Naive thymus-derived CD8-positive, alpha-beta T cell (primary cell): ENCODE measurements at regions not wholly inside any gene's neighbourhood (a gene's known extent, or its start where the extent isn't known, plus 50 kb on each side); places are given as distances from the start of the nearest gene placed in this dataset.

ENCODE experiments used
- ATAC-seq, 2 donors: fragments of 150-1000 bp; cut with Tn5 transposase in 1 of 2; sonication (Bioruptor Pico), chemical (Tn5 transposase) in 1 of 2; 1 replicate in 1 of 2; 2 replicates in 1 of 2; pipeline ENCODE4 v1.10.0; 2021; ENCODE audit warnings: mild to moderate bottlenecking in 2 of 2, moderate library complexity in 2 of 2
- POLR2A ChIA-PET: fragments of 350-600 bp; sonication (Branson Sonifier 250); formaldehyde crosslinking; loops from one replicate; lab custom pipeline; 2021; ENCODE audit warnings: antibody characterized with exemption; lab: Charles Lee
- DNase-seq, 10 donors: peaks; one replicate each; pipeline versions ENCODE4 v3.0.0 to v3.0.0-alpha.2; 2020 to 2022
- H3K27ac Mint-ChIP-seq, 10 donors: one replicate each; pipeline ENCODE4 v1.8.0; 2020 to 2022; ENCODE audit warnings: mild to moderate bottlenecking in 10 of 10, mixed read lengths in 10 of 10, moderate library complexity in 4 of 10, inconsistent platforms in 1 of 10
- H3K27me3 Mint-ChIP-seq, 5 donors: one replicate each; pipeline ENCODE4 v1.8.0; 2021 to 2022; ENCODE audit warnings: mixed read lengths in 5 of 5
- H3K36me3 Mint-ChIP-seq, 3 donors: one replicate each; pipeline ENCODE4 v1.8.0; 2020 to 2022; ENCODE audit warnings: mixed read lengths in 3 of 3, mild to moderate bottlenecking in 2 of 3, inconsistent platforms in 1 of 3
- H3K4me1 Mint-ChIP-seq, 4 donors: one replicate each; pipeline ENCODE4 v1.8.0; 2021 to 2022; ENCODE audit warnings: mixed read lengths in 4 of 4
- H3K4me3 Mint-ChIP-seq, 10 donors: one replicate each; pipeline ENCODE4 v1.8.0; 2020 to 2022; ENCODE audit warnings: mild to moderate bottlenecking in 10 of 10, mixed read lengths in 10 of 10, moderate library complexity in 6 of 10, inconsistent platforms in 1 of 10
- H3K9me3 Mint-ChIP-seq, 9 donors: one replicate each; pipeline ENCODE4 v1.8.0; 2020 to 2022; ENCODE audit warnings: mixed read lengths in 9 of 9, mild to moderate bottlenecking in 3 of 9, inconsistent platforms in 1 of 9, moderate library complexity in 1 of 9

DNA sequence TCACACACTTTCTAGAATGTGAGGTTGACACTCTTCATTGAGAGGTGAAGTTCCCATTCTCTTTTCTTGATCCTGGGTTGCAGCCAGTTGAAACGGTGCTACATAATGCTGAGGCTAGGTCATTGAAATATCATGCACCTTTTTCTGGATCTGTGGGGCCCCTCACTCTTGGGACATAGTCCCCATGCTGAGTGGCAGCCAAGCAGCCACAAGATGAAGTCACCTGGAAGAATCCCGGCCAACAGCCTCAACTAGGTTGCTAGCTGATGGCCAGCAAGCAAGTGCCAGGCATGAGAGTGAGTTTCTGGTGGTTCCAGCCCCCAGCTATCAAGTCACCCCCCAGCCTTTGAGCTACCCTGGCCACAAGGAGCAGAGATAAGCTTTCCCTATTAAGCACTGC is 148.5 kb upstream of the TSHZ3 start:
- Mint-ChIP-seq H3K9me3 (no peaks in the 10 kb centered on the region), H3K27ac (no peak overlapping the region), H3K36me3 (no peaks in the 10 kb centered on the region), H3K4me1 (no peaks in the 10 kb centered on the region), H3K27me3 (peaks cover 0 to 18% (median 3%) of the 10 kb centered on the region in 5 donors), H3K4me3 (no peak overlapping the region)
- no peak for DNase-seq
- no peak for ATAC-seq
- POLR2A ChIA-PET, result no interaction called here

DNA sequence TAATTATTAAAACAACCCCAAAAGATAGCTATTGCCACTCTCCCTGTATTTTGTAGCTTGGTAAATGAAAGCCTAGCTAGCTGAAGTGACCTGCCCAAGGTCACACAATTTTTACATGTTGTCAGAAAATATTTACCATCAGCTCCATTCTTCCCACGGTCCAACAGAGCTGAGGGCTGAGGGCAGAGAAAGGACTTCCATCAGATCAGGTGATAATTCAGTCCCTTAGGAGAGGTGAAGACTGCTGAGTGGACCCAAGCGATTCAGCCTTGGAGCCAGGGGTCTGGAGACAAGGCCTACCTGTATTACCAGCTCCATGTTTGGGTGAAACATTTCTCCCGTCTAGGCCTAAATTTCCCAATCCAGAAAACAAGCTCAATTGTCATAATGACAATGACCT is 149.5 kb upstream of the TSHZ3 start:
- no peaks in the 10 kb centered on the region for H3K4me1 Mint-ChIP-seq
- no peaks in the 10 kb centered on the region for H3K36me3 Mint-ChIP-seq
- ATAC-seq (no peak), DNase-seq (no peak)
- peaks cover 0 to 26% (median 6%) of the 10 kb centered on the region in 5 donors for H3K27me3 Mint-ChIP-seq
- no peak overlapping the region for H3K27ac Mint-ChIP-seq
- POLR2A ChIA-PET, result no interaction called here
- no peak overlapping the region for H3K4me3 Mint-ChIP-seq
- peaks cover 0 to 1% (median 0%) of the 10 kb centered on the region in 9 donors for H3K9me3 Mint-ChIP-seq

DNA sequence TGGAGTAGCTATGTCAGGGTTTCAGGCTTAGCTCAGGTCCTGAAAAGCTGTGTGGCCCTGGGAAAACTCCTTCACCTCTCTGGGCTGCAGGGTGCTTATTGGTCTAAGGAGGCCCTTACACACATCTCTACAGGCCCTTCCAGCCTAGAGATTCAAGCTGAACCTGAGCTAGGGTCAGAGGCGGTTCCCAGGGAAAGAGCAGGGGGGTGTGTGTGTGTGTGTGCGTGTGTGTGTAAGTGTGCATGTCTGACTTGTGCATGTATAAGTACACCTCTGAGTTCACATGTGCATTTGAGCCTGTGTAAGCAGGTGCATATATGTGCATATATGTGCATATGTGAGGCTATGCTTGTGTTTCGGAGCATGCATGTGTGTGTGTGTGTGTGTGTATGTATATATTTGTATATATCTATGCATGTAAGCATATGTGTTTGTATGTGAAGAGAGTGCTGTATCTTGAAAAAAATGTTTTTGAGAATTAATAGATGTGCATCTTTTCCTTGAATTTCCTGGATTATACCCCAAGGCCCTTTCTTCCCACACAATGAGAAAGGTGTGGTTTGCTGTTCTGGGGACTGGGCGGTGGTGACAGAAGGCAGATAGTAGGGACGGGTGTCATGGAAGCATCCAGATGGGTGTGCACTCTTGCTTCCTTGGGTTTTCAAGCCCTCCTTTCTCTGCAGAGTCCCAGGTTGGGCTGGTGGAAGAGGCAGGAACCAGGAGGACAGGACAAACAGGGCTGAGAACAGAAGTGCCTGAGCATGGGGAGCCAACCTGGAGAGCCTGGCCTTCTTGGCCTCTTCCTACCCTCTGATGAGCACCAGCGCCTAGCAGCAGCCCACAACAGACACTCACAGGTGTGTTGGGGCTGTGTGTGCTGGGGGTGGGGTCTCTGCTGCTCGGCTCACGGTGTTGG is 150.3 kb upstream of the TSHZ3 start:
- H3K4me1 Mint-ChIP-seq, result no peaks in the 10 kb centered on the region
- no peak overlapping the region for H3K27ac Mint-ChIP-seq
- DNase-seq (no peak), ATAC-seq (no peak)
- POLR2A ChIA-PET, result no interaction called here
- H3K36me3 Mint-ChIP-seq, result no peaks in the 10 kb centered on the region
- H3K9me3 Mint-ChIP-seq, result peaks cover 0 to 1% (median 0%) of the 10 kb centered on the region in 9 donors
- H3K27me3 Mint-ChIP-seq, result peaks cover 0 to 34% (median 6%) of the 10 kb centered on the region in 5 donors
- H3K4me3 Mint-ChIP-seq, result no peak overlapping the region

DNA sequence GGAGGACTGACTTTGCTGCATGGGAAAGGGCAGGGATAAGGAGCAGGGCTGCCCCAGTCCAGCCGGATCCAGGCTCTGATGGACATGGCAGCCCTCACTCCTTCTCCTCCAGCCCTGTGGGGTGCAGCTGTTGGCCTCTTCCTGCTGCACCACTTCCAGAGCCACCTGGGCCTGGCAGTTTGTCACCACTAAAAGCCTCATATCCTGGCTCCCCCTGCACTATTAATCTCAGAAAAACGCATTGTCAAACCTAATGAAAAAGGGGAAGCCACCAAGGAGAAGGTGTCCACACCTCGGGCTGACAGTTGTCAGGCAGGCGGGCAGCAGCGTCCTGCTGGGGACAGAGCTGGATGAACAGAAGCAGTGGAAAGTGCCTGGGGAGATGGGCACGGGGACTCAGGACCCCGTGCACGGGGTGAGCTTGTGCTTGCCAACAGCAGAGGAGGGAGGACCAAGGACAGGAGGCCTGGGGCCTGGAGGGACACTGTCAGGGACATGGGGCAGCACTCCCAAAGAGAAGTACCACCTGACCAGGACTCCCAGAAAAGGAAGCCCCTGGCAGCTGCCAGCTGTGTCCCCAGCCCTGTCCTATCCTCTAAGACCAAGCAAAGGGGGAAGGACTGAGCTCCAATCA is 151.1 kb upstream of the TSHZ3 start:
- H3K9me3 Mint-ChIP-seq, result peaks cover 0 to 1% (median 0%) of the 10 kb centered on the region in 9 donors
- H3K36me3 Mint-ChIP-seq, result no peaks in the 10 kb centered on the region
- H3K27ac Mint-ChIP-seq, result no peak overlapping the region
- peaks cover under 1 to 41% (median 8%) of the 10 kb centered on the region in 5 donors for H3K27me3 Mint-ChIP-seq
- POLR2A ChIA-PET, result no interaction called here
- no peaks in the 10 kb centered on the region for H3K4me1 Mint-ChIP-seq
- ATAC-seq, result no peak
- DNase-seq, result no peak
- no peak overlapping the region for H3K4me3 Mint-ChIP-seq

DNA sequence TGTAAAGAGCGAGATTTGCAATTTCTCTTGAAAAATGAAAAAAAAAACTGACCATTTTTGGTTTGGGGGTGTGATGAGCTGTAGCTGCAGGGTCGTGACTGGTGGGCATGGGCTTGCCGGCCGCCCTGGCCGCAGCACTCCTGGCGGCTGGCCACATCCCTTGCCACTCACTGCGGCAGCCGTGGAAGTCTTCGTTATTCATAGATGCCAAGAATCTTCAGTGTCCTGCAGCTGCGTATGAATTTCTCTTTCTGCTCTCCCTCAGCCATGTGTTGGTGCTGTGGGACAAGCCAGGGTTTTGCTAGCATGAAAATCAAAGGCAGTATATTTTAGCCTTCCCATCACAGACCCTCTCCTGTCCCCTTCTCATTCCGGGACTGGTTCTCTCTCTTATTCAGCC is 151.7 kb upstream of the TSHZ3 start:
- no peak for DNase-seq
- no peak for ATAC-seq
- Mint-ChIP-seq H3K4me1 (no peaks in the 10 kb centered on the region), H3K4me3 (no peak overlapping the region), H3K9me3 (peaks cover 0 to 3% (median 0%) of the 10 kb centered on the region in 9 donors), H3K27ac (no peak overlapping the region), H3K27me3 (peaks cover 2 to 48% (median 9%) of the 10 kb centered on the region in 5 donors), H3K36me3 (no peaks in the 10 kb centered on the region)
- POLR2A ChIA-PET, result no interaction called here

- no peak overlapping the region for H3K27ac Mint-ChIP-seq
- H3K4me1 Mint-ChIP-seq, result no peaks in the 10 kb centered on the region
- H3K9me3 Mint-ChIP-seq, result peaks cover 0 to 3% (median 0%) of the 10 kb centered on the region in 9 donors
- peaks cover 3 to 49% (median 9%) of the 10 kb centered on the region in 5 donors for H3K27me3 Mint-ChIP-seq
- DNase-seq (no peak), ATAC-seq (no peak)
- POLR2A ChIA-PET, result no interaction called here
- no peak overlapping the region for H3K4me3 Mint-ChIP-seq
- no peaks in the 10 kb centered on the region for H3K36me3 Mint-ChIP-seq
Observed at GRCh38 chr19:31501427-31502195, 152.4 kb upstream of the TSHZ3 start.

DNA sequence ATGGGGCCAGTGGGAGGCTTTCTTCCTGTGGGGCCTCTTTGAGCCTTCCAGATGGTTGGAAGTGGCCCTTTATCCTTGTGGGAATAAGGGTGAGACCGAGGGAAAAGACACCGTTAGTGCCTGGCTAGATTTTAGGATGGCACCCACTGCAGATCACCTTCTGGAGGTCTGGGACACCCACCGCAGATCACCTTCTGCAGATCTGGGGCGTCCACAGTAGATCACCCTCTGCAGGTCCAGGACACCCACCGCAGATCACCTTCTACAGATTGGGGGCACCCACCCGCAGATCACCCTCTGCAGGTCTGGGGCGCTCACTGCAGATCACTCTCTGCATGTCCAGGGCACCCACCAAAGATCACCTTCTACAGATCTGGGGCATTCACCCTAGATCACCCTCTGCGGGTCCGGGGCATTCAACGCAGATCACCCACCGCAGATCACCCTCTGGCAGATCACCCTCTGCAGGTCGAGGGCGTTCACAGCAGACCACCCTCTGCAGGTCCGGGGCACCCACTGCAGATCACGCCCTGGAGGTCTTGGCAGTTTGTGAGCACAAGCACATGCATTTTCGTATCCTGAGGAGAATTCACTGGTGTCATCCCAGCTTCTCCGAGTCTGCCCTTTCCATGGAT is 153.4 kb upstream of the TSHZ3 start:
- POLR2A ChIA-PET, result no interaction called here
- H3K27me3 Mint-ChIP-seq, result peaks cover 4 to 49% (median 9%) of the 10 kb centered on the region in 5 donors

DNA sequence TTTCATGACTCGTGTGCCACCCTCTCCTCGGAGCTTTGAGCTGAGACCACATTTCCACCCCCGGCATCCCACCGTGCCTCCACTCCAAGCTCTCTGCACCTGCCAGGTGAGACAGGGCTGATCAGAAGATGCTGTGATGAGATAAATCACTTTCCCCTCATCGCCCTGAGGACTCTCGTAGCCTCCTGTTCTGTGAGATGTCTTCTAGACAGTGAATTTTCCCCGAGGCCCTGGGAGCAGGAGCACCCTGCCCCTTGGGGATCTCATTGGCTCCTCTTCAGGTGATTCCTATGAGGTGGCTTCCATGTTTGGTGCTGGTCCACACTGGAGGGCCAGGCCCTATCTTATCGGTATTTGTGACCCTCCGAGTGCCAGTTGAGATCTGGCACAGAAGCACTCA is 154.0 kb upstream of the TSHZ3 start:
- no peaks in the 10 kb centered on the region for H3K4me1 Mint-ChIP-seq
- H3K27ac Mint-ChIP-seq, result no peak overlapping the region
- POLR2A ChIA-PET, result no interaction called here
- peaks cover 5 to 49% (median 9%) of the 10 kb centered on the region in 5 donors for H3K27me3 Mint-ChIP-seq
- DNase-seq (no peak), ATAC-seq (no peak)
- H3K36me3 Mint-ChIP-seq, result no peaks in the 10 kb centered on the region
- no peak overlapping the region for H3K4me3 Mint-ChIP-seq
- peaks cover 0 to 3% (median 0%) of the 10 kb centered on the region in 9 donors for H3K9me3 Mint-ChIP-seq

More for the DNA sequence above, 153.4 kb upstream of the TSHZ3 start:
- ATAC-seq, result no peak
- H3K4me1 Mint-ChIP-seq, result no peaks in the 10 kb centered on the region
- no peak for DNase-seq
- H3K27ac Mint-ChIP-seq, result no peak overlapping the region
- peaks cover 0 to 3% (median 0%) of the 10 kb centered on the region in 9 donors for H3K9me3 Mint-ChIP-seq
- H3K4me3 Mint-ChIP-seq, result no peak overlapping the region
- no peaks in the 10 kb centered on the region for H3K36me3 Mint-ChIP-seq

- ATAC-seq (no peak), DNase-seq (no peak)
- H3K9me3 Mint-ChIP-seq, result peaks cover 0 to 4% (median 0%) of the 10 kb centered on the region in 9 donors
- POLR2A ChIA-PET, result no interaction called here
- no peaks in the 10 kb centered on the region for H3K36me3 Mint-ChIP-seq
- H3K27ac Mint-ChIP-seq, result no peak overlapping the region
- H3K4me1 Mint-ChIP-seq, result no peaks in the 10 kb centered on the region
- H3K27me3 Mint-ChIP-seq, result peaks cover 5 to 49% (median 9%) of the 10 kb centered on the region in 5 donors
- no peak overlapping the region for H3K4me3 Mint-ChIP-seq
Observed at GRCh38 chr19:31504221-31504620, 155.0 kb upstream of the TSHZ3 start.

DNA sequence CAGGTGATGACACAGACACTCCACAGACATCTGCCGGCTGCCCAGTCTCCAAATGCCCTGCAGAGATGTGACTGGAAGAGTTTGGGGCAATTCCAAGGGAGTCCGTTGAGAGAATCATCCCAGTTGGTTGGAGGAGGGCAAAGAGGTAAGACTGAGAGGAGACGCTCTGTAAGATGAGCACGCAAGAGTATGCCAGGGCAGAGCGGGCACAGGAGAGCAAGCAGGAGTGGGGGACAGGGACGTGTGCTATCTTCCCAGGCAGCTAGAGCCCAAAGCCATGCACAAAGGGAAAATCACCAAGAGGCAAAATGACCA is 156.3 kb upstream of the TSHZ3 start:
- Mint-ChIP-seq H3K27me3 (peaks cover 5 to 40% (median 9%) of the 10 kb centered on the region in 5 donors), H3K36me3 (no peaks in the 10 kb centered on the region), H3K9me3 (peaks cover 0 to 5% (median 0%) of the 10 kb centered on the region in 9 donors), H3K4me3 (no peak overlapping the region), H3K4me1 (no peaks in the 10 kb centered on the region), H3K27ac (no peak overlapping the region)
- POLR2A ChIA-PET, result no interaction called here
- DNase-seq, result no peak
- ATAC-seq, result no peak

DNA sequence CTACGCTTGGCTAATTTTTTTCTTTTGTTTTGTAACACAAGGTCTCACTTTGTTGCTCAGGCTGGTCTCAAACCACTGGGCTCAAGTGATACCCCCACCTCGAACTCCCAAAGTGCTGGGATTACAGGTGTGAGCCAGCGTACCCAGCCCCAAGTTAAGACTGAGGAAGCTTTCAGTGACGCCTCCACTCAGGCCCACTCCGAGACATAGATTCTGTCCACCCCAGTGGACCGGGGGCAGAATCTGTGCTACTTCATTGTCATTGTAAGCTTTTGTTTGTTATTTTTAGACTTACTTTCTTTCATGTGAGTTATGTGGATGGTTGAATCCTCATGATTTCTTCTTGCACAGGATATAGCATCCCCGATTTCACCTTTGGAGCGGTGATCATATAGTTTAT is 156.9 kb upstream of the TSHZ3 start:
- Mint-ChIP-seq H3K27me3 (peaks cover 5 to 35% (median 8%) of the 10 kb centered on the region in 5 donors), H3K36me3 (no peaks in the 10 kb centered on the region), H3K27ac (no peak overlapping the region), H3K4me3 (no peak overlapping the region), H3K4me1 (no peaks in the 10 kb centered on the region), H3K9me3 (peaks cover 0 to 5% (median 0%) of the 10 kb centered on the region in 9 donors)
- DNase-seq (no peak), ATAC-seq (no peak)
- POLR2A ChIA-PET, result no interaction called here

DNA sequence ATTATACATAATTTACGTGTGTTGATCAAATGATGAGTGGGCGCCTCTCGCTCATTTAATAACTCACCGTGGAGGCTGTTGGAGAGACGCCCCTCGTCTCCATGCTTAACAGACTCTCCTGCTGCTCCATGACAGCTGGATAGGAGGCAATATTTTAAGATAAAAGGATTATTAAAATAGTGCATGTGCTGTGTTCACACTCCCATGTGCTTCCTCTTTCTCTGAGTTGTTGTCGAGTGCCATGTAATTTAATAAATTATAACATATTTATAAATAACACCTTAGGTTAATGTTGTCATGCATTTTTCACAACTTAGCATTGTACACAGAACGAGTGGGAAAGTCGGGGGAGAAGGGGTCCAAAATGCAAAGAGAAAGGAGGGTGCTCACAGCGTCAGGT is 161.4 kb upstream of the TSHZ3 start:
- DNase-seq, result no peak
- no peaks in the 10 kb centered on the region for H3K4me1 Mint-ChIP-seq
- peaks cover 3 to 8% (median 6%) of the 10 kb centered on the region in 5 donors for H3K27me3 Mint-ChIP-seq
- peaks cover 0 to 5% (median 0%) of the 10 kb centered on the region in 9 donors for H3K9me3 Mint-ChIP-seq
- no peak overlapping the region for H3K27ac Mint-ChIP-seq
- POLR2A ChIA-PET, result no interaction called here
- no peak overlapping the region for H3K4me3 Mint-ChIP-seq
- no peak for ATAC-seq
- H3K36me3 Mint-ChIP-seq, result no peaks in the 10 kb centered on the region
